CD4-positive, alpha-beta T cell treated with Interleukin-12 subunit alpha and Interleukin-12 subunit beta, for 1 hour (primary cell): ENCODE measurements at regions not wholly inside any gene's neighbourhood (a gene's known extent, or its start where the extent isn't known, plus 50 kb on each side); places are given as distances from the start of the nearest gene placed in this dataset.
"Not testable (repeated sequence)": the region's sequence is repeated elsewhere in the genome, so short reads cannot be mapped to it uniquely, and the experiment has no call there.

Experiments used
- DNase-seq: peaks from one replicate; pipeline ENCODE4 v3.0.0-alpha.2; 2020

DNA sequence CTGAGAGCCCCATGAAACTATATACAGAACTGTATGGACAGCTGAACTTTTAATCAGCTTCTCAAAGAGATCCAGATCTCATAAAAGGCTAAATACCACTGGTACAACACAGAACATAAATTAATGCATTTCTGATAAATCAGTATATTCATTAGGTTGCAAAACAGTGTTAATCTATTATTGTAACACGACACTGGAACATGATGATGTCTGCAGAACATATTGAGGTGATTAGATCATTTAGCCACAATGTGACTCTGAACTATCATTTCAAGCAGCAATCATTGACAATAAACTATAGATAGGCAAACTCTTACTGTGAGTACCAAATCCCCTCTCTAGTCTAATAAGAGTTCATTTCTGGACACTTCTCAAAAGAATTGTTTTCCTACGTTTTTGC, 50.3 kb downstream of the GASK1B start:
- DNase-seq: no peak

DNA sequence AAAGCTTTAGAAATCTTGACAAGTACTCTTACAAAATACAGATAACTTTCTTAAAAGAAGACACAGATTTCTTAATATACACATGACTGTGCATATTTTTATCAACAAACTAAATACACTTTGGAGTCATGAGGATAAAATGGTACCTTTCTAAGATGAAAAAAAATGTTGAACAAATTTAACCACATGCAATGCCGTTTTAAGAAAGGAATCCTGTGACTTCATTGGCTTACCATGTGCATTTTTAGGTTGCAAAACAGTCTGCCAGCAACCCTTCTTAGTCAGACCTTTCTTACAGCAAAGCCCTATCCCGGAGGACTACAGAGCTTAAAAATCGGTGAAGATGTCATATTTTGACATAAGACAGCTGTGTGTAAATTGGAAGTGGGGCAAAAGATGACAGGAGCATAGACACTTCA, 51.7 kb downstream of the GASK1B start:
- no peak for DNase-seq

DNA sequence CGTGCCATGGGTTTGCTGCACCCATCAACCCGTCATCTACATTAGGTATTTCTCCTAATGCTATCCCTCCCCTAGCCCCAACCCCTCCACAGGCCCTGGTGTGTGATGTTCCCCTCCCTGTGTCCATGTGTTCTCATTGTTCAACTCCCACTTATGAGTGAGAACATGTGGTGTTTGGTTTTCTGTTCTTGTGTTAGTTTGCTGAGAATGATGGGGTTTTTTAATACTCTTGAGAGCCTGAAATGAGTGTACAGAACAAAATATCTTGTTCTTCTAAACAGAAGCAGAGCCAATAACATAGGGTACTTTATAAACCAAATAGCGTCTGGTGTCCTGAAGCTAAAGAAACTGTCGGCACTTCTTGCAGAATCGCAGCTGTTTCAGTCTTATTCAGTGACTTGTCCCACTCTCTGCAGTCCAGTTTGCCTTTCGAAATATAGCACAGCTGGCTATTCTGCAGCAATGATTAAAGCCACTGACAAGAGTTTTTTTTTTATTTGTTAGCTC, 52.1 kb downstream of the GASK1B start:
- DNase-seq: not testable (repeated sequence)

DNA sequence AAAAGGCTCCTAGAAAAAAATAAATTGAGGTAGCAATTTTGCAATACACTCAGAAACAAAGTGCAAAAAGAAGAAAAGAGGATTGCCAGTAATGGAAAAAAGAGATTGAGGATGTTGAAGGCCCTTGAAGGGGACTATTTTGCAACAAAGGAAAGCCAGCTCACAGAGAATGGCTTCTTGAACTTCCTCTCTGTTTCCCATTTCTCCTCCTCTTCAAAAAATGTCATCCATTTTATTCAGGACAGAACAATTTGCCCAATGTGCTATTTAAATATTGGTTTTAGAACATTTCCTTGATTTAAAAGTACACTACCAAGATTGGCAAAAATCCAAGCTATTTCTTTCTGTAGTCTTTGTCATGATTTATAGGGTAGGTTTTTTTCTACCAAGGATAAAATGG, 60.2 kb downstream of the GASK1B start:
- DNase-seq: no peak

DNA sequence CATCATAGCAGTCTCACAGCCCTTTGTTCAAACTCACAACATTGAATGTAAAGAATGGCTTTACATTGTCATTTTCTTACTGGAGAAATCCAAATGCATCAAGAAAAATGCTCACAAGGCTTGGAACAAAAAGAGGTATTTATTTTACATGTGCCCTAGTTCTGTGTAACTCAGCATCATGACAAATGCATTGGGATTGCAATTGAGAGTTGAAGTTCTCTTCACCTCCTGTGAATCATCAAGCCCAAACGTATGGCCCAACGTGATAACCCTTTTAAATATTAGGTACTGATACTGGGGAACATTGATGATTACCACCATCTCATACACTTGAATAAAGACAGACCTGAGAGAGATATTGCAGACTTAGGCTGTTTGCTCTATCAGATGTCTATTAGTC, 61.6 kb downstream of the GASK1B start:
- DNase-seq: no peak

DNA sequence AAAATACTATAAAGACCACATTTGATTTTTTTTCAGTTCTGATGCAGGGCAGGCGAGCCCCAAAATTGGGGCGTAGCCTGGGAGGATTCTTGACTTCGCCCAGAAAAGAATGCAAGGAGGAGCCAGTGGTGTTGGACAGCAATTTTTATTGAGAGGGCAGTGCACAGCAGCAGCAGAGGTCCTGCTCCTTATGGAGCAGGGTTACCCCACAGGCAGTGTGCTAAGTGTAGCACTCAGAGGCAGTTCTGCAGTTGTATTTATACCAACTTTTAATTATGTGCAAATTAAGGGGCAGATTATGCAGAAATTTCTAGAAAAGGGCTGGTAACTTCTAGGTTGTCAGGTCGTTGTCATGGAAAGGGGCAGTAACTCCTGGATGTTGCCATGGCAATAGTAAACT, 69.9 kb downstream of the GASK1B start:
- DNase-seq: no peak

DNA sequence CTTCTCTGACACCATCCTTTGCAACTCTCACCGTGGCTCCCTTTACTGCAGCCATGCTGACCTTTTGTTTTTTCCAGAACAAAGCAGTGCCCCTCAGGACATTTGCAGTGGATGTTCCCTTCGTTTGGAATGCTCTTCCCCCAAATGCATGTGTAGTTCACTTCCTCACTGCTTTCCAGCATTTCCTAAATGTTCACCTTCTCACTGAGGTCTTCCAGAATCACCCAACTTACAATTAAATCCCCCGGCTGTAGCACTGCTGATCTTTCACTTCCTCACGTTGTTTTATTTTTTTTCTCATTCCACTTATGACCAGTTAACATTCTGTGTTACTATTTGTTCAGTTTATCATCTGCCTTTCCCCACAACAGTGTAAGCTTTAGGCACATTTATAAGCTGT, 73.1 kb downstream of the GASK1B start:
- DNase-seq: no peak

DNA sequence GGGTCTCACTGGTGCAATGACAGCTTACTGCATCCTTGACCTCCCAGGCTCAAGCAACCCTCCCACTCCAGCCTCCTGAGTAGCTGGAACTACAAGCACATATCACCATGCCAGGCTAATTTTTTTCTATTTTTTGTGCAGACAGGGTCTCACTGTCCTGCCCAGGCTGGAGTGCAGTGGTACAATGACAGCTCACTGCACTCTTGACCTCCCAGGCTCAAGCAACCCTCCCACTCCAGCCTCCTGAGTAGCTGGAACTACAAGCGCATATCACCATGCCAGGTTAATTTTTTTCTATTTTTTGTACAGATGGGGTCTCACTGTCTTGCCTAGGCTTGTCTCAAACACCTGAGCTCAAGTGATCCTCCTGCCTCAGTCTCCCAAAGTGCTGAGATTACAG, 74.0 kb downstream of the GASK1B start:
- DNase-seq: no peak

DNA sequence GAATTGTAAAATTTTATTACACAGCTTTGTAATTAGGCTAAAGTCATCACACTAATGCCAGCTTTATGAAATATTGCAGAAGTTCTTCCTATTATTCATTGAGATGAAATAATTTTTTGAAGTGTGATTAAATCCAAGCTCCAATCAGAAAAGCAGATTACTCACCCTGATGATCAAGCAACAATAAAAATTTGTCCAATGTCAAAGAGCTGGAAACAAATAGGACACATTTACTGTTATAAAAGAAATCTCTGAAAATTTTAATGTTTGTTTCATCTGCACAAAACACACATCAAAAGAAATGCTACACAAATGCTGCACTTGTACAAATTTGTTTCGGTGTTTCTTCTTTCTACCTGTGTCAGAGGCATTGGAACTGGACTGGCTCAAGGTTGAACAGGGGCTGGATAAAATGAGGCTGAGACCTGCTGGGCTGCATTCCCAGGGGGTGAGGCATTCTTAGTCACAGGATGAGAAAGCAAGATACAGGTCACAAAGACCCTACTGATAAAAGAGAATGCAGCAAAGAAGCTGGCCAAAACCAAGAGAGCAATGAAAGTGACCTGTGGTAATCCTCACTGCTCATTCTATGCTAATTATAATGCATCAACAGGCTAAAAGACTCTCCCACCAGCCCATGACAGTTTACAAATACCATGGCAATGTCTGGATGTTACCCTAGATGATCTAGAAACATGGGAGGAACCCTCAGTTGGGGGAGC, 78.3 kb downstream of the GASK1B start:
- DNase-seq: no peak

DNA sequence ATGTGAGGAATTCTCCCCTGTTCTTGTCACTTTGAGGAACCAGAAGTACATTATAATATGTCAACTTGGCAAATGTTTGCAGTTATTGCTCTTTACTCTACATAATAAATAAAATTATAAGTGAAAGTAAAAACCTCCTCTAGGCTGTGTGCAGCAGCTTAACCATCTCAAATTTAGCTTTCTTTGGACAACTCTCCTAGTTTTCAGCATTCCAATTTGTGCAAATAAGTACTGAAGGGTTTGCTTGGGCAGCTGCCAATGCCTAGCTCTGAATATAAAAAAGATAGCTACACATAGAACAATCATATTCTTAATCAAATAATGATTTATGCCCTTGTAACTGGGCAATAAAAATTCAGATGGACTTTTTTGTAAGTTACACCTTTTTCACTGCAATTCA, 82.5 kb downstream of the GASK1B start:
- no peak for DNase-seq

DNA sequence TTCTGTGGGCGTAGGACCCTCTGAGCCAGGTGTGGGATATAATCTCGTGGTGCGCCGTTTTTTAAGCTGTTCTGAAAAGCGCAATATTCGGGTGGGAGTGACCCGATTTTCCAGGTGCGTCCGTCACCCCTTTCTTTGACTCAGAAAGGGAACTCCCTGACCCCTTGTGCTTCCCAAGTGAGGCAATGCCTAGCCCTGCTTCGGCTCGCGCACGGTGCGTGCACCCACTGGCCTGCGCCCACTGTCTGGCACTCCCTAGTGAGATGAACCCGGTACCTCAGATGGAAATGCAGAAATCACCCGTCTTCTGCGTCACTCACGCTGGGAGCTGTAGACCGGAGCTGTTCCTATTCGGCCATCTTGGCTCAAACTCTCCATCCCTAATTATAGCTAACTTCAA, 82.9 kb downstream of the GASK1B start:
- not testable (repeated sequence) for DNase-seq

DNA sequence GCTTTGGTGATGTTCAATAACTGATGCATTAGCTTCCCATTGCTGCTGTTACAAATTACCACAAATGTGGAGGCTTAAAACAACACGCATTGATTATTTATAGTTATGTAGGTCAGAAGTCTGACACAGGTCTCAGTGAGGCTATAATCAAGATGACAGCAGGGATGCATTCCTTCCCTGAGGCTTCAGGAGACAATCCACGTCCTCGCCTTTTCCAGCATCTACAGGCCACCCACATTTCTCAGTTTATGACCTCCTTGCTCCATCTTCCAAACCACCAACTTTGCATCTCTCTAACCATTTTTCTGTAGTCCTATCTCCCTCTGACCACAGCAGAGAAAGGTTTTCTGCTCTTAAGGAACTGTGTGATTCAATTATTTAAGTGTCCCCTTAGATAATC, 92.5 kb downstream of the GASK1B start:
- DNase-seq: no peak

DNA sequence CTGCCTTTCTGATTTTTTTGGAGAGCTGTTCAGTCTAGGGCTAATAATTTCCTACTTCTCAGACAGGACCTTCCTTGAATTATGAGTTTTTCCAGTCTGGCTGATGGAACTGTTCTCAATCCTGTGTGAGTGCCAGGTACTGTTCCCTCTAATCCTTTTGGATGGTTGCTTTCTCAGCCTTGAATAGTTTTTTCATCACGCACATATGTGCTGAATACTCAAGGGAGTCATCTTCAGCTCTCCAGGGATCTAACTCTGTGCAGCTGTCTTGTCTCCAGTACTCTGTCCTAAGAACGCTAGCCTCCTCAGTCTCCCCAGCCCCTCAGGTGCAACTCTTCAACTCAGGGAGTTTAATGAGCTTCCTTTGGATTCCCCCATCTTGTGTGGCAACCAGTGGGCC, 93.2 kb downstream of the GASK1B start:
- DNase-seq: no peak

DNA sequence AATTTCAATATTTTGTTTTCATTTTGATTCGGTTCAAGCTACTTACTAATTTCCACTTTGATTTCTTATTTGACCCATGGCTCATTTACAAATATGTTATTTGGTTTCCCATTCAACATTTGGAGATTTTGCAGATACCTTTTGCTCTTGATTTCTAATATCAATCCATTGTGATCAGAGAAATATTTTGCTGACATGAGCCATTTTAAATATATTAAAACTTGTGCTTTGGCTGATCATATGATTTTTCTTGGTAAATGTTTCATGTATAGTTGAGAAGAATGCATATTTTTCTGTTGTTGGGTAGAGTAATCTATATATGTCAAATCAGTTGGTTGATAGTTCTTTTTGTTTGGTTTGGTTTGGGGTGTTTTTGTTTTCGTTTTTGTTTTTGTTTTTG, 95.0 kb downstream of the GASK1B start:
- no peak for DNase-seq

DNA sequence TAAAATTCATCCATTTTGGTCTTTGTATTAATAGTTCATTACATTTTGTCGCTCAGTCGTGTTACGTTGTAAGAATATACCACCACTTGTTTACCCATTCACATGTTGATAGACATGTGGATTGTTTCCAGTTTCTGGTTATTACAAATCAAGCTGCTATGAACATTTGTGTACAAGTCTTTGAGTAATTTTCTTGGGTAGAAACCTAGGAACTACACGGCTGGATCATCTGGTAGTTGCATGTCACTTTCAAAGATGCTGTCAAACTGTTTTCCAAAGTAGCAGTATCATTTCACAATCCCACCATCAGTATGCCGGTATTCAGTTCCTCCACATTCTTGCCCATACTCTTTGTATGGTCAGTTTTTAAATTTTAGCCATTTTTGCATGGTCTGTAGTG, 98.0 kb downstream of the GASK1B start:
- DNase-seq: no peak

DNA sequence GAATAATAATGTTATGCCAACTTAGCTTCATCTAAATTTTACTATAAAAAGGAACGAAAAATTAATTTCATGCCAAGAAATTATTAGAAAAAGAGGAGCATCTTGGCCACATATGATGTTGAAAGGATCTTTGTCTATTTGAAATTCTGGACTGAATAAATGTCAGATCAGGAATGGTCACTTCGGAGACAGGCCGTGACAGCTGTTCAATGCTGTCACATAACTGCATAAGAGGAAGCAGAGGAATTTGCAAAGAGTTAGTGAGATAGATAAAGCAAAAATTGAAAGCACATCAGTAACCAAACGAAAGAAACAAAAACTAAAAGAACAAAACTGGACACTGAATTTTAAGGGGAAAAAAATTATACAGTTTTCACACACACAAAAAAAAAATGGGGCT, 100.9 kb downstream of the GASK1B start:
- no peak for DNase-seq

DNA sequence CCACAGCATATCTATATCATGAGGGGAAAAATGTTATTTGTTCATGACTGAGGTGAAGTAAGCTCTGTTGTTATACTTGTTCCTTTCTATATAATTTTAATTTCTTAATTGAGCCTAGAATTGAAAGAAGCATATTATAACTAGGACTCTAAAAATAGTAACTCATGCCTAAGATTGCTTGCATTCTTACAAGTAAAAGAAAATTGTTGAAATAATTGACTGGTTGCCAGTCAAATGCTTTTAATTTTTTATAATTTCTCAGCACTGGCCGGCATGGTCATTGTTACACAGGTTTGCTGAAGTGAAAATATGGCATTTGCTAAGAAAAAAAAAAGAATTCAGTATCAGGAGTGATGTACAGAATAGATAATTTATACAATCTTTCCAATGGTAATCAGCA, 104.8 kb downstream of the GASK1B start:
- DNase-seq: no peak

DNA sequence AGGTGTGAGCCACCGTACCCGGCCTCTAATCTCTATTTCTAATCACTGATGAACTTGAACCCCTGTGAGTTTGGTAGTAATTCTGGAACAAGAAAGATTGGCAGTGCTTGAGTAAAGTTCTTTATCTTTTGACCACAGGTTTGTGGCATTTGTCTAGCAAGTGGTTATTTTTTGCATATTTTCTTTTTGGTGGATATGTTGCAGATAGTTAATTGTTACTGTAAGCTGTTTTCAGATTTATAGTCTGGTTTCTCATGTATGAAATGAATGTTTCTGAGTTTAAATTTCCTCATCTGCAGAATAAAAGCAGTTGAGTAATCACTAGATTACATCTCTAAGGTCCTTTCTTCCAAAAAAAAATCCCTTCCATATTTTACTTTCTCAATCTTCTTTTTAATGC, 105.2 kb downstream of the GASK1B start:
- no peak for DNase-seq

DNA sequence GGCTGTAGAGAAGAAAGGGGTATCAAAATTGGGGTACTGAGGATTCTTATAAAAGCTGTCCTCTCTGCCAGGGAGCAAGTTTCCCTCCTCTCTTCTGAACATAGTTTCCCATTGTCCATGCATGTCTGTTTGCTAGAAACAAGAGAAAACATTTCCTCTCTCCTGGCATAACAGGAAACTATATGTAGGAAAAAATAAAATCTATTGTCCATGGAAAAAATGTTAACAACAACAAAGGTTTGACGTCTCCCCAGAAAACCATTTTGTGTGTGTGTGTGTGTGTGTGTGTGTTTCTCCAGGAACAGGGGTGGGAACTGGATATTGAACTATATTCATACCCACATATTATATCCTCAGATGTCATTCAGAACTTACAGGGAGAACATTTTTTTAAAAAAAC, 107.2 kb downstream of the GASK1B start:
- DNase-seq: no peak

DNA sequence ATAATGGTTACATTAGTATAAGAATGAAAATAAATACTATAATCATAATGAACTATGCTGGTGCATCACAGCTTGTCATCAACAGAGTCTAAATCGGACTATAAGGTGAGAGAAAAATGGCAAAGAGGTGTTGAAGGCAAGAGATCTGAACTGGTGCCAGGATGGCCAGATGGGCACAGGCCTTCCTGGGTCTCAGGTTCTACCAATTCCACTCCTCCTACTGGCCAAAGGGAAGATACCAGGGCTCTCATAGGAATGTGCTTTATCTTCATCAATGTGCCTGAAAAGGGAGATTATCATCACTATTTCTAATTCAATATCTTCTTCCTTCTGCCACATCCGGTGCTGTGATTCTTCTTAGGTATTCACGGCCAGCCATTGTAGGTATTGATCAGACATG, 107.6 kb downstream of the GASK1B start:
- DNase-seq: no peak

DNA sequence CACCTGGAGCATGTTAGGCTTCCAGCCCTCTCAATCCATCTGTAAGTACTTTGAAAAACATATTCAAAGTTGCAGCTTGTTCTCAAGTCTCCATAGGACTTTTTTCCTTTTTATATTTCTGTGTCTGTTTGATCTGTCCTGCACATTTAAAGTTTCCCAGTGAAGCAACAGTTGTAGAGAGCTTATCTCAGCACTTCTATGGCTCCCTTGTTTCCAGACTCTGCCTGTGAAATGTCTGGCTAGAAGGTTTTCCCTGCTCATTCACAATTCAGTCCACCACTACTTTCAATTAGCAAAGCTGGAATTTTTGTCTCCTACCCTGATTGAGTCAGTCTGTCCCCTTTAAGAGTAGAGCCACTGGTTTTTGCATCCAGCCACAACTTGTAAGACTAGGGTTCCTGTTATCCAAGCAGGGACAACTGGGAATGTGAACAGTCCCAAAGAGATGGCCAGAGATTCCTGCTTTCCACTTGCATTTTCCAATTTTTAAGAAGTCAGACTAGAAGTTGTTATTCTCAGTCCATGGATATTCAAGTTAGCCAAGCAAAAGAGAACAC, 116.1 kb downstream of the GASK1B start:
- no peak for DNase-seq

DNA sequence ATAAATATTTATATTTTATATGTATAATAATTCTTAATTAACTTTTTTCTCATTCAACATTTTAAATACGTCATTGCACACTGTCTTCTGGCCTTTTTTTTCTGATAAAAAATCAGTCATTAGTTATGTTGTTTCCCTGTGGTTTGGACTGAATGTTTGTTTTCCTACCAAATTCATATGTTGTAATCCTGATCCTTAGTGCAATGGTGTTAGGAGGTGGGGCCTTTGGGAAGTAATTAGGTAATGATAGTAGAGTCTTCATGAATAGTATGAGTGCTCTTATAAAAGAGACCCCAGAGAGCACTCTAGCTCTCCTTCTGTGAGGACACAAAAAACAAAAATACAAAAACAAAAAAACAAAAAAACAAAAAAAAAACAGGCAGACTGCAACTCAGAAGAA, 117.2 kb downstream of the GASK1B start:
- DNase-seq: no peak

DNA sequence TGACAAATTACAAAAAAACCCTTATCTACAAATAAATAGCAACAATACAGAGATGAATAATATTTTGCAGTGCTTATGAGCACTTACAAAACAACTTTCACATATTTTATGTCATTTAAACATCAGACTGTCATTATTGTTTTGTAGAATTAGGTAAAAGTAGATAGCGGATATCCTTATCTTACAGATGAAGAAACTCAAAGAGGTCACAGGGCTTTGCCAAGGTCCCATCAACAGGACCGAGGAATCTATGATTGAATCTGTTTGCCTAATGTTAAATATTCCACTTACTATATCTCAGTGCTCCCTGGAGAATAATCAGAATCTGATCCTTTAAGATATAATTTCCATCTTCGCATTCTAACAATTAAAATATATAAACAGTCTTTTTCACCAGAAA, 119.0 kb downstream of the GASK1B start:
- no peak for DNase-seq

DNA sequence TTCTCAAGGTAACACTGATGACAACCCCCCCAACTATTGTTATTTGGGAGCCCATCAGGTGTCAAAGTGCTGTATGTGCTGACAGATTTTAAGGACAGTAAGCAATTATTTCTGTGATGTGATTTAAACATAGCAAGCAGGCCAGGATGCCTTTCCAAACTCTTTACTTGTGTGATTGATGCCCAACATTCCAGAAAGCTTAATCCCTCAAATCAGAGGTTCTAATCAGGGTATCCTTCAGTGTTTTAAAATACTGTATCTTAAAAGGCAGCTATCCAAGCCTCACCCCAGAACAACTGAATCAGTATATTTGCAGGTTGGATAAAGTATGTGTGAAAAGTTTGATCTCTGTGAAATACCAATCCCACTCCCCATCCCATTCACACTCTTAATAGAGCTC, 119.7 kb downstream of the GASK1B start:
- DNase-seq: no peak
